Left ventricle myocardium inferior (tissue), 1 donor: ENCODE measurements at regions not wholly inside any gene's neighbourhood (a gene's known extent, or its start where the extent isn't known, plus 50 kb on each side); places are given as distances from the start of the nearest gene placed in this dataset.

Source experiments
- DNase-seq: peaks from one replicate; pipeline ENCODE4 v3.0.0-alpha.2; 2020
- H3K27ac ChIP-seq: fragments of 200-600 bp; replicated peaks from 2 replicates; pipeline ENCODE4 v1.8.0; 2021
- H3K27me3 ChIP-seq: fragments of 200-600 bp; 2 replicates; pipeline ENCODE4 v1.8.0; 2021; ENCODE audit warnings: low read depth
- H3K36me3 ChIP-seq: fragments of 200-600 bp; 2 replicates; pipeline ENCODE4 v1.8.0; 2021
- H3K4me1 ChIP-seq: fragments of 200-600 bp; 2 replicates; pipeline ENCODE4 v1.8.0; 2021
- H3K4me3 ChIP-seq: fragments of 200-600 bp; 2 replicates; pipeline ENCODE4 v1.8.0; 2021; ENCODE audit warnings: mild to moderate bottlenecking, moderate library complexity
- H3K9me3 ChIP-seq: fragments of 200-600 bp; replicated peaks from 2 replicates; pipeline ENCODE4 v1.8.0; 2021
- intact Hi-C: fragments of 100-400 bp; cut with micrococcal nuclease; formaldehyde crosslinking; loops from one replicate; pipeline ENCODE4 v1.11.0; 2022
- TF ChIP-seq, protein P1 (sequence below): fragments of 200-600 bp; IDR thresholded peaks from 2 replicates; pipeline ENCODE4 v1.8.0; 2021; ENCODE audit warnings: antibody characterized with exemption, mild to moderate bottlenecking, borderline replicate concordance
- donor health status: DM: no; HTN: yes; CAD: no; lungs with severe emphysema.

- no peak overlapping the region for H3K27ac ChIP-seq
- no peaks in the 10 kb centered on the region for H3K4me1 ChIP-seq
- no peaks in the 10 kb centered on the region for H3K36me3 ChIP-seq
- TF ChIP-seq, protein P1, sequence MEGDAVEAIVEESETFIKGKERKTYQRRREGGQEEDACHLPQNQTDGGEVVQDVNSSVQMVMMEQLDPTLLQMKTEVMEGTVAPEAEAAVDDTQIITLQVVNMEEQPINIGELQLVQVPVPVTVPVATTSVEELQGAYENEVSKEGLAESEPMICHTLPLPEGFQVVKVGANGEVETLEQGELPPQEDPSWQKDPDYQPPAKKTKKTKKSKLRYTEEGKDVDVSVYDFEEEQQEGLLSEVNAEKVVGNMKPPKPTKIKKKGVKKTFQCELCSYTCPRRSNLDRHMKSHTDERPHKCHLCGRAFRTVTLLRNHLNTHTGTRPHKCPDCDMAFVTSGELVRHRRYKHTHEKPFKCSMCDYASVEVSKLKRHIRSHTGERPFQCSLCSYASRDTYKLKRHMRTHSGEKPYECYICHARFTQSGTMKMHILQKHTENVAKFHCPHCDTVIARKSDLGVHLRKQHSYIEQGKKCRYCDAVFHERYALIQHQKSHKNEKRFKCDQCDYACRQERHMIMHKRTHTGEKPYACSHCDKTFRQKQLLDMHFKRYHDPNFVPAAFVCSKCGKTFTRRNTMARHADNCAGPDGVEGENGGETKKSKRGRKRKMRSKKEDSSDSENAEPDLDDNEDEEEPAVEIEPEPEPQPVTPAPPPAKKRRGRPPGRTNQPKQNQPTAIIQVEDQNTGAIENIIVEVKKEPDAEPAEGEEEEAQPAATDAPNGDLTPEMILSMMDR = no peak
- H3K4me3 ChIP-seq = no peak overlapping the region
- no peak for DNase-seq
- no peaks in the 10 kb centered on the region for H3K9me3 ChIP-seq
- intact Hi-C loops = no loop called here
- peaks cover 10% of the 10 kb centered on the region for H3K27me3 ChIP-seq
Observed at GRCh38 chr11:114864896-114865295, 186.6 kb downstream of the NXPE2 start.

GRCh38 chr11:114876234-114876633 is 197.9 kb downstream of the NXPE2 start:
- DNase-seq = no peak
- TF ChIP-seq, protein P1 = no peak
- Histone ChIP-seq H3K27me3 (peaks cover 11% of the 10 kb centered on the region), H3K9me3 (no peaks in the 10 kb centered on the region), H3K36me3 (no peaks in the 10 kb centered on the region), H3K4me3 (no peak overlapping the region), H3K27ac (no peak overlapping the region), H3K4me1 (no peaks in the 10 kb centered on the region)
- intact Hi-C loops = no loop called here

DNA sequence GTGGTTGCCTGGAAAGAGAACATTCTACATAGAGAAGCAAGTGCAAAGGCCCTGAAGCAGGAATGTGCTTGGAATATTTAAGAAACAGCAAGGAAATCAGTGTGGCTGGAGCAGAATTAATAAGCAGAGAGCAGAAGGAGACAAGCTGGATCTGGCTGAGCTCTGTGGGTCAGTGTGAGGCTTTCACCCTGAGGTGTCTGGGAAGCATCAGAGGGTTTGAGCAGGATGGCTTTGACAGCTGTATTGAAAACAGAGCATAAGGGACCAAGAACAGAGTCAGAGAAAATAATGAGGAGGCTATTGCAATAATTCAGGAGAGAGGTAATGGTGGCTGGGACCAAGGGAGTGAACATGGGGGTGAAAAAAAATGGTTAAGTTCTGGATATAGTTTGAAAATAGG is 199.6 kb downstream of the NXPE2 start:
- Histone ChIP-seq H3K27me3 (peaks cover 11% of the 10 kb centered on the region), H3K9me3 (no peaks in the 10 kb centered on the region), H3K4me1 (peaks cover under 1% of the 10 kb centered on the region), H3K27ac (no peak overlapping the region), H3K4me3 (no peak overlapping the region), H3K36me3 (no peaks in the 10 kb centered on the region)
- no peak for DNase-seq
- intact Hi-C loops = no loop called here
- TF ChIP-seq, protein P1 = no peak

- Histone ChIP-seq H3K9me3 (no peaks in the 10 kb centered on the region), H3K36me3 (no peaks in the 10 kb centered on the region), H3K4me3 (no peak overlapping the region), H3K4me1 (peaks cover 7% of the 10 kb centered on the region), H3K27ac (no peak overlapping the region), H3K27me3 (no peaks in the 10 kb centered on the region)
- intact Hi-C loops = no loop called here
- DNase-seq = no peak
- TF ChIP-seq, protein P1 = no peak
Observed at GRCh38 chr11:114880442-114880841, 202.1 kb downstream of the NXPE2 start.

GRCh38 chr11:114883472-114883871 is 205.1 kb downstream of the NXPE2 start:
- H3K27me3 ChIP-seq = no peaks in the 10 kb centered on the region
- TF ChIP-seq, protein P1 = no peak
- peak; percentile 22 for DNase-seq
- intact Hi-C loops = no loop called here
- H3K4me3 ChIP-seq = no peak overlapping the region
- H3K36me3 ChIP-seq = no peaks in the 10 kb centered on the region
- no peak overlapping the region for H3K27ac ChIP-seq
- peaks cover 7% of the 10 kb centered on the region for H3K4me1 ChIP-seq
- no peaks in the 10 kb centered on the region for H3K9me3 ChIP-seq
